SU-DHL-6 (cell line): ENCODE measurements at regions not wholly inside any gene's neighbourhood (a gene's known extent, or its start where the extent isn't known, plus 50 kb on each side); places are given as distances from the start of the nearest gene placed in this dataset.

ENCODE experiments used
- H2AFZ ChIP-seq: fragments of 200-600 bp; sonication (generic); 2 replicates; pipeline ENCODE4 v1.6.1; 2014; ENCODE audit warnings: low read depth, mild to moderate bottlenecking, moderate library complexity, mixed read lengths, antibody characterized with exemption, low read length; ENCODE audit not compliant: severe bottlenecking
- H3F3A ChIP-seq: fragments of 200-600 bp; shearing (Covaris generic); 2 replicates; pipeline ENCODE4 v1.6.0; 2016; ENCODE audit warnings: antibody characterized with exemption, mild to moderate bottlenecking; ENCODE audit not compliant: insufficient read depth
- H3K27ac ChIP-seq: fragments of 200-600 bp; sonication (generic); 2 replicates; pipeline ENCODE4 v1.5.1; 2016; ENCODE audit warnings: low read depth, mild to moderate bottlenecking, low read length, moderate library complexity, mixed read lengths
- H3K27me3 ChIP-seq: fragments of 200-600 bp; sonication (generic), shearing (Covaris generic); 2 replicates; pipeline ENCODE4 v1.6.0; 2014; ENCODE audit warnings: mild to moderate bottlenecking, low read length
- H3K36me3 ChIP-seq: fragments of 200-600 bp; sonication (generic); 2 replicates; pipeline ENCODE4 v1.6.1; 2014; ENCODE audit warnings: mild to moderate bottlenecking, low read length, mixed read lengths
- H3K4me2 ChIP-seq: fragments of 300-600, 200-600 bp; shearing (Covaris generic), sonication (generic); 2 replicates; pipeline ENCODE4 v1.6.0; 2014; ENCODE audit warnings: low read length, low read depth, mild to moderate bottlenecking; ENCODE audit not compliant: poor library complexity, severe bottlenecking
- H3K4me3 ChIP-seq: fragments of 200-600 bp; sonication (generic); 2 replicates; pipeline ENCODE4 v1.5.1; 2014; ENCODE audit warnings: antibody characterized with exemption, low read length, mild to moderate bottlenecking, mixed read lengths; ENCODE audit not compliant: insufficient read depth, poor library complexity, severe bottlenecking
- H3K79me2 ChIP-seq: fragments of 200-600 bp; sonication (generic); 2 replicates; pipeline ENCODE4 v1.6.1; 2014; ENCODE audit warnings: mild to moderate bottlenecking, low read length, moderate library complexity; ENCODE audit not compliant: insufficient read depth
- H3K9ac ChIP-seq: fragments of 200-600 bp; sonication (generic); 2 replicates; pipeline ENCODE4 v1.7.0; 2014; ENCODE audit warnings: mild to moderate bottlenecking, low read length
- H3K9me2 ChIP-seq: fragments of 200-600 bp; sonication (generic); replicated peaks from 2 replicates; pipeline ENCODE4 v1.6.1; 2014; ENCODE audit warnings: low read length; ENCODE audit not compliant: insufficient read depth
- H3K9me3 ChIP-seq: fragments of 200-600 bp; sonication (generic); 2 replicates; pipeline ENCODE4 v1.6.1; 2014; ENCODE audit warnings: low read length, mixed read lengths; ENCODE audit not compliant: insufficient read depth
- H4K20me1 ChIP-seq: fragments of 200-600 bp; sonication (generic); 2 replicates; pipeline ENCODE4 v1.6.1; 2014; ENCODE audit warnings: low read depth, mild to moderate bottlenecking, antibody characterized with exemption, low read length, moderate library complexity, mixed read lengths
- CTCF ChIP-seq: fragments of 200-600 bp; sonication (generic); IDR thresholded peaks from one replicate; pipeline ENCODE4 v1.5.1; 2017; ENCODE audit warnings: antibody characterized with exemption, mild to moderate bottlenecking, low read length, moderate library complexity; ENCODE audit not compliant: insufficient read depth, poor library complexity, severe bottlenecking
- EZH2phosphoT487 ChIP-seq: fragments of 200-600 bp; sonication (generic), shearing (Covaris generic); conservative IDR thresholded peaks from 2 replicates; pipeline ENCODE4 v1.6.1; 2018; ENCODE audit warnings: mild to moderate bottlenecking, antibody characterized with exemption, low read length, moderate library complexity, mixed read lengths

GRCh38 chr5:28046596-28046995, 1008.2 kb upstream of the CDH9 start:
- Histone ChIP-seq H3K9me2 (no peaks in the 10 kb centered on the region), H3K4me2 (no peak overlapping the region), H3K27ac (no peak overlapping the region), H3K79me2 (no peaks in the 10 kb centered on the region), H3F3A (no peaks in the 10 kb centered on the region), H3K36me3 (no peaks in the 10 kb centered on the region), H3K27me3 (no peaks in the 10 kb centered on the region), H3K4me3 (no peak overlapping the region), H4K20me1 (no peaks in the 10 kb centered on the region), H3K9ac (no peak overlapping the region), H3K9me3 (no peaks in the 10 kb centered on the region), H2AFZ (peak overlapping the region; percentile 50)
- TF ChIP-seq CTCF (no peak), EZH2phosphoT487 (no peak)

DNA sequence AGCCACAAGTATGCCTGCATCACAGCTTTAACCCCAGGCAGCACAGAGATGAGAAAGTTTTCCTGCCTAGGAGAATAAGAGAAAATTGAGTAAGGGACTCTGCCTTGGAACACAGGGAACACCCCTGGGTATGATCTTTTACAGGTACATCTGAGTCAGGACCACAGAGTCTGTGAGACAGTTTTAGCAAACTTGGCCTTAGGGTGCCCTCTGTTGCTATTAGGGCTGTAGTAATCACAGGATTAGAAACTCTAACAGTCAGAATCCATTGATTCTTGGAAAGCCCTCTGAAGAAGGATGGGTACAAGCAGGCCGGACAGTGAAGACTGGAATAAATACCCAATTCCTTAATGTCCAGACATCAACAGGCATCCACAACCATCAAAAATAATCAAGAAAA, 989.5 kb upstream of the CDH9 start:
- no peak overlapping the region for H3K27ac ChIP-seq
- H3K9me2 ChIP-seq = no peaks in the 10 kb centered on the region
- H3K4me2 ChIP-seq = no peak overlapping the region
- no peak overlapping the region for H2AFZ ChIP-seq
- H3K27me3 ChIP-seq = no peaks in the 10 kb centered on the region
- H3K9me3 ChIP-seq = no peaks in the 10 kb centered on the region
- no peaks in the 10 kb centered on the region for H3F3A ChIP-seq
- TF ChIP-seq CTCF = no peak
- no peak for TF ChIP-seq EZH2phosphoT487
- H3K79me2 ChIP-seq = no peaks in the 10 kb centered on the region
- no peaks in the 10 kb centered on the region for H3K36me3 ChIP-seq
- no peak overlapping the region for H3K9ac ChIP-seq
- H3K4me3 ChIP-seq = no peak overlapping the region
- no peaks in the 10 kb centered on the region for H4K20me1 ChIP-seq

- Histone ChIP-seq H4K20me1 (no peaks in the 10 kb centered on the region), H3K79me2 (no peaks in the 10 kb centered on the region), H3K27ac (no peak overlapping the region), H3K9me2 (no peaks in the 10 kb centered on the region), H3F3A (no peaks in the 10 kb centered on the region), H3K4me3 (no peak overlapping the region), H2AFZ (no peak overlapping the region), H3K27me3 (no peaks in the 10 kb centered on the region), H3K4me2 (no peak overlapping the region), H3K9ac (no peak overlapping the region), H3K36me3 (no peaks in the 10 kb centered on the region), H3K9me3 (peaks cover 20% of the 10 kb centered on the region)
- TF ChIP-seq EZH2phosphoT487 (no peak), CTCF (no peak)
Measured at GRCh38 chr5:28017178-28017577, 978.8 kb upstream of the CDH9 start.
